Esophagus squamous epithelium (tissue), 5 donors: ENCODE measurements at regions not wholly inside any gene's neighbourhood (a gene's known extent, or its start where the extent isn't known, plus 50 kb on each side); places are given as distances from the start of the nearest gene placed in this dataset.

ENCODE experiments used
- DNase-seq: peaks from one replicate; lab custom pipeline; 2025; lab: John Stamatoyannopoulos, UW
- H3K27ac ChIP-seq, 4 donors: fragments of 200-600 bp; sonication (generic); one replicate each; pipeline ENCODE4 v1.5.1; 2016 to 2019; ENCODE audit warnings: mild to moderate bottlenecking in 1 of 4
- H3K27me3 ChIP-seq, 4 donors: fragments of 200-600 bp; sonication (generic); 1 replicate in 3 of 4; 2 replicates in 1 of 4; pipeline versions ENCODE4 v1.5.1 to v1.6.0; 2017 to 2021; ENCODE audit warnings: antibody characterized with exemption in 1 of 4
- H3K36me3 ChIP-seq, 3 donors: fragments of 200-600 bp; sonication (generic); one replicate each; pipeline ENCODE4 v1.5.1; 2016 to 2019
- H3K4me1 ChIP-seq, 3 donors: fragments of 200-600 bp; sonication (generic); one replicate each; pipeline ENCODE4 v1.5.1; 2017 to 2019
- H3K4me3 ChIP-seq, 4 donors: fragments of 200-600 bp; sonication (generic); 1 replicate in 3 of 4; 2 replicates in 1 of 4; pipeline ENCODE4 v1.5.1; 2016 to 2019; ENCODE audit warnings: mild to moderate bottlenecking in 2 of 4, moderate library complexity in 1 of 4
- H3K9me3 ChIP-seq, 3 donors: fragments of 200-600 bp; sonication (generic); one replicate each; pipeline ENCODE4 v1.5.1; 2016 to 2019
- CTCF ChIP-seq, 6 experiments: fragments of 450-650 bp in 4 of 6; fragments of 200-600 bp in 2 of 6; sonication (generic) in 2 of 6; IDR thresholded peaks; one replicate each; pipeline ENCODE4 v1.5.1; 2016 to 2019; ENCODE audit warnings: antibody characterized with exemption in 6 of 6, mild to moderate bottlenecking in 4 of 6, moderate library complexity in 4 of 6
- POLR2A ChIP-seq, 4 donors: fragments of 450-650 bp; IDR thresholded peaks; one replicate each; pipeline ENCODE4 v1.6.1; 2017; ENCODE audit warnings: antibody characterized with exemption in 4 of 4, mild to moderate bottlenecking in 4 of 4, moderate library complexity in 3 of 4
- WGBS, 2 donors: methylation state at CpG; one replicate each; pipeline ENCODE4 v1.1.5; 2018; 5-methylcytosine and 5-hydroxymethylcytosine counted together
- intact Hi-C: fragments of 100-400 bp; cut with DNase I; formaldehyde crosslinking; loops from one replicate; pipeline ENCODE4 v1.15.0; 2022
- donor health status: DM: yes; HTN: yes; CAD: no.

- TF ChIP-seq CTCF (IDR thresholded peaks at IDR 0.05) (no peak), POLR2A (IDR thresholded peaks at IDR 0.05) (no peak)
- H3K36me3 ChIP-seq: no peaks in the 10 kb centered on the region
- no peaks in the 10 kb centered on the region for H3K4me1 ChIP-seq
- H3K27ac ChIP-seq: no peak overlapping the region
- no peaks in the 10 kb centered on the region for H3K27me3 ChIP-seq
- H3K9me3 ChIP-seq: no peaks in the 10 kb centered on the region
- no peak overlapping the region for H3K4me3 ChIP-seq
- 28 to 39% methylated on average over 5 of the region's 5 CpGs for WGBS, 2 donors
- intact Hi-C loops: no loop called here
- DNase-seq: no peak
These were observed 194.6 kb downstream of the ATXN7L3B start for GRCh38 chr12:74732164-74732784.

DNA sequence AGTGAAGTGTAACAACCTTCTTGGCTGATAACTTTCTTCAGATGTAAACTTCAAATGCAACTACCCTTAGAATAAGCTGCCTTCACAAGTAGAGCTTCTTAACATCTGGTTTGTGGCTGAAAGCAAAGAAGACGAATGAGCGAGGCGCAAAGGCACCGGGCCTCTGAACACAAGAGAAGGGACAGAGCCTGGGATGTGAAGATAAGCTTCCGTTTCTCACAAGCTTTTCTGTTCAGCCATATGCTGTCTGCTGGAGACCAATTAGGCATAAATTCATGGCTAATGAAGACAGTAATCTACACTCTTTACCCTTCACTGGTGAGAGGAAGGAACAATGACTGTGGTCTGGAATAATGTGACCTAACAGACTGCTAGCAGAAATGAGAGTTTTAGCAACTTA lies 195.2 kb downstream of the ATXN7L3B start:
- Histone ChIP-seq H3K27me3 (no peaks in the 10 kb centered on the region), H3K27ac (no peak overlapping the region), H3K36me3 (no peaks in the 10 kb centered on the region), H3K4me1 (no peaks in the 10 kb centered on the region), H3K9me3 (no peaks in the 10 kb centered on the region), H3K4me3 (no peak overlapping the region)
- 40 to 41% methylated on average over 5 of the region's 5 CpGs for WGBS, 2 donors
- TF ChIP-seq CTCF (IDR thresholded peaks at IDR 0.05) (no peak), POLR2A (IDR thresholded peaks at IDR 0.05) (no peak)
- intact Hi-C loops: no loop called here
- DNase-seq: no peak

GRCh38 chr12:74741112-74741511 lies 203.5 kb downstream of the ATXN7L3B start:
- no peak for DNase-seq
- H3K27ac ChIP-seq: no peak overlapping the region
- intact Hi-C loops: no loop called here
- TF ChIP-seq CTCF (IDR thresholded peaks at IDR 0.05) (no peak), POLR2A (IDR thresholded peaks at IDR 0.05) (no peak)
- H3K4me3 ChIP-seq: no peak overlapping the region
- no peaks in the 10 kb centered on the region for H3K36me3 ChIP-seq
- no peaks in the 10 kb centered on the region for H3K4me1 ChIP-seq
- WGBS, 2 donors: 75 to 83% methylated on average over 4 of the region's 4 CpGs
- no peaks in the 10 kb centered on the region for H3K9me3 ChIP-seq
- H3K27me3 ChIP-seq: no peaks in the 10 kb centered on the region

GRCh38 chr12:74747305-74747704 lies 209.7 kb downstream of the ATXN7L3B start:
- Histone ChIP-seq H3K27ac (no peak overlapping the region), H3K4me1 (no peaks in the 10 kb centered on the region), H3K36me3 (no peaks in the 10 kb centered on the region), H3K4me3 (no peak overlapping the region), H3K27me3 (no peaks in the 10 kb centered on the region), H3K9me3 (no peaks in the 10 kb centered on the region)
- no peak for DNase-seq
- intact Hi-C loops: no loop called here
- no peak for TF ChIP-seq POLR2A (IDR thresholded peaks at IDR 0.05)
- no peak for TF ChIP-seq CTCF (IDR thresholded peaks at IDR 0.05)

GRCh38 chr12:74751441-74751840 lies 213.8 kb downstream of the ATXN7L3B start:
- no peak overlapping the region for H3K4me3 ChIP-seq
- no peaks in the 10 kb centered on the region for H3K27me3 ChIP-seq
- no peaks in the 10 kb centered on the region for H3K4me1 ChIP-seq
- TF ChIP-seq POLR2A (IDR thresholded peaks at IDR 0.05): no peak
- no peak for TF ChIP-seq CTCF (IDR thresholded peaks at IDR 0.05)
- no peak for DNase-seq
- intact Hi-C loops: no loop called here
- H3K9me3 ChIP-seq: no peaks in the 10 kb centered on the region
- H3K36me3 ChIP-seq: no peaks in the 10 kb centered on the region
- no peak overlapping the region for H3K27ac ChIP-seq
- WGBS, 2 donors: 71 to 72% methylated on average over 1 of the region's 1 CpG
